Ishikawa (cell line): ENCODE measurements at regions not wholly inside any gene's neighbourhood (a gene's known extent, or its start where the extent isn't known, plus 50 kb on each side); places are given as distances from the start of the nearest gene placed in this dataset.

ENCODE experiments used
- EP300 ChIP-seq: IDR thresholded peaks from 2 replicates; pipeline ENCODE4 v1.6.1; 2012; ENCODE audit warnings: borderline replicate concordance
- YY1 ChIP-seq: IDR thresholded peaks from 2 replicates; pipeline ENCODE4 v1.6.1; 2012; ENCODE audit warnings: low read depth

- TF ChIP-seq EP300 = no peak
- no peak for TF ChIP-seq YY1
Measured at GRCh38 chr3:13252207-13252606, 167.9 kb downstream of the NUP210 start.
